KOPT-K1 (cell line): ENCODE measurements at regions not wholly inside any gene's neighbourhood (a gene's known extent, or its start where the extent isn't known, plus 50 kb on each side); places are given as distances from the start of the nearest gene placed in this dataset.

Experiments
- H3K27ac ChIP-seq: fragments of 200-600 bp; sonication (generic); 2 replicates; pipeline ENCODE4 v1.5.1; 2016; ENCODE audit warnings: antibody characterized with exemption, mild to moderate bottlenecking, low read depth, low read length; ENCODE audit not compliant: poor library complexity, severe bottlenecking
- H3K36me3 ChIP-seq: fragments of 200-600 bp; sonication (generic); 2 replicates; pipeline ENCODE4 v1.5.1; 2017; ENCODE audit warnings: antibody characterized with exemption, mild to moderate bottlenecking, low read length, moderate library complexity; ENCODE audit not compliant: insufficient read depth
- H3K9me3 ChIP-seq: fragments of 200-600 bp; sonication (generic); 2 replicates; pipeline ENCODE4 v1.5.1; 2017; ENCODE audit warnings: antibody characterized with exemption, low read length, mild to moderate bottlenecking; ENCODE audit not compliant: insufficient read depth, poor library complexity, severe bottlenecking

GRCh38 chr4:156628858-156629257, 342.7 kb downstream of the PDGFC start:
- Histone ChIP-seq H3K9me3 (no peaks in the 10 kb centered on the region), H3K27ac (no peak overlapping the region), H3K36me3 (no peaks in the 10 kb centered on the region)

- Histone ChIP-seq H3K27ac (no peak overlapping the region), H3K36me3 (no peaks in the 10 kb centered on the region), H3K9me3 (no peaks in the 10 kb centered on the region)
Observed at GRCh38 chr4:156623376-156623775, 348.2 kb downstream of the PDGFC start.

- no peak overlapping the region for H3K27ac ChIP-seq
- no peaks in the 10 kb centered on the region for H3K36me3 ChIP-seq
Observed at GRCh38 chr4:156620786-156621185, 350.8 kb downstream of the PDGFC start.

GRCh38 chr4:156619154-156619934, 352.3 kb downstream of the PDGFC start:
- no peaks in the 10 kb centered on the region for H3K9me3 ChIP-seq
- no peak overlapping the region for H3K27ac ChIP-seq
- no peaks in the 10 kb centered on the region for H3K36me3 ChIP-seq

More at GRCh38 chr4:156620786-156621185, 350.8 kb downstream of the PDGFC start:
- H3K9me3 ChIP-seq = no peaks in the 10 kb centered on the region

- no peaks in the 10 kb centered on the region for H3K9me3 ChIP-seq
- no peaks in the 10 kb centered on the region for H3K36me3 ChIP-seq
- H3K27ac ChIP-seq = no peak overlapping the region
Observed at GRCh38 chr4:156615066-156615531, 356.5 kb downstream of the PDGFC start.

GRCh38 chr4:156614536-156614935, 357.1 kb downstream of the PDGFC start:
- no peaks in the 10 kb centered on the region for H3K36me3 ChIP-seq
- H3K27ac ChIP-seq = no peak overlapping the region
- no peaks in the 10 kb centered on the region for H3K9me3 ChIP-seq

- H3K9me3 ChIP-seq = no peaks in the 10 kb centered on the region
- no peaks in the 10 kb centered on the region for H3K36me3 ChIP-seq
- H3K27ac ChIP-seq = no peak overlapping the region
Observed at GRCh38 chr4:156609421-156609820, 362.2 kb downstream of the PDGFC start.

GRCh38 chr4:156608651-156609050, 362.9 kb downstream of the PDGFC start:
- H3K27ac ChIP-seq = no peak overlapping the region
- H3K36me3 ChIP-seq = no peaks in the 10 kb centered on the region
- H3K9me3 ChIP-seq = no peaks in the 10 kb centered on the region

- Histone ChIP-seq H3K9me3 (no peaks in the 10 kb centered on the region), H3K36me3 (no peaks in the 10 kb centered on the region), H3K27ac (no peak overlapping the region)
Observed at GRCh38 chr4:156607478-156607857, 364.1 kb downstream of the PDGFC start.

- no peaks in the 10 kb centered on the region for H3K36me3 ChIP-seq
- no peak overlapping the region for H3K27ac ChIP-seq
- H3K9me3 ChIP-seq = no peaks in the 10 kb centered on the region
Observed at GRCh38 chr4:156606554-156607477, 364.8 kb downstream of the PDGFC start.

- Histone ChIP-seq H3K36me3 (no peaks in the 10 kb centered on the region), H3K27ac (no peak overlapping the region), H3K9me3 (no peaks in the 10 kb centered on the region)
Observed at GRCh38 chr4:156598138-156598681, 373.4 kb downstream of the PDGFC start.

- Histone ChIP-seq H3K27ac (no peak overlapping the region), H3K9me3 (no peaks in the 10 kb centered on the region), H3K36me3 (no peaks in the 10 kb centered on the region)
Observed at GRCh38 chr4:156596706-156597329, 374.8 kb downstream of the PDGFC start.

- no peaks in the 10 kb centered on the region for H3K36me3 ChIP-seq
- no peaks in the 10 kb centered on the region for H3K9me3 ChIP-seq
- H3K27ac ChIP-seq = no peak overlapping the region
Observed at GRCh38 chr4:156596026-156596425, 375.6 kb downstream of the PDGFC start.

GRCh38 chr4:156595041-156595440, 376.6 kb downstream of the PDGFC start:
- Histone ChIP-seq H3K9me3 (no peaks in the 10 kb centered on the region), H3K36me3 (no peaks in the 10 kb centered on the region), H3K27ac (no peak overlapping the region)

GRCh38 chr4:156594624-156595023, 377.0 kb downstream of the PDGFC start:
- Histone ChIP-seq H3K36me3 (no peaks in the 10 kb centered on the region), H3K27ac (no peak overlapping the region), H3K9me3 (no peaks in the 10 kb centered on the region)
